ENCODE measurements at regions not wholly inside any gene's neighbourhood (a gene's known extent, or its start where the extent isn't known, plus 50 kb on each side); places are given as distances from the start of the nearest gene placed in this dataset.

- no peak for TF ChIP-seq POLR2A (IDR thresholded peaks at IDR 0.05)
- TF ChIP-seq CTCF (IDR thresholded peaks at IDR 0.05): no peak
These were observed 385.6 kb downstream of the IRS2 start for GRCh38 chr13:109400624-109401257.

All from gastroesophageal sphincter (tissue), 3 donors.